GM21786 (cell line): ENCODE measurements at regions not wholly inside any gene's neighbourhood (a gene's known extent, or its start where the extent isn't known, plus 50 kb on each side); places are given as distances from the start of the nearest gene placed in this dataset.
"Not testable (repeated sequence)": the region's sequence is repeated elsewhere in the genome, so short reads cannot be mapped to it uniquely, and the experiment has no call there.

ENCODE experiments used
- ATAC-seq: cut with Tn5 transposase; IDR thresholded peaks from one replicate; pipeline ENCODE4 v1.9.1; 2021; ENCODE audit not compliant: unreplicated experiment

DNA sequence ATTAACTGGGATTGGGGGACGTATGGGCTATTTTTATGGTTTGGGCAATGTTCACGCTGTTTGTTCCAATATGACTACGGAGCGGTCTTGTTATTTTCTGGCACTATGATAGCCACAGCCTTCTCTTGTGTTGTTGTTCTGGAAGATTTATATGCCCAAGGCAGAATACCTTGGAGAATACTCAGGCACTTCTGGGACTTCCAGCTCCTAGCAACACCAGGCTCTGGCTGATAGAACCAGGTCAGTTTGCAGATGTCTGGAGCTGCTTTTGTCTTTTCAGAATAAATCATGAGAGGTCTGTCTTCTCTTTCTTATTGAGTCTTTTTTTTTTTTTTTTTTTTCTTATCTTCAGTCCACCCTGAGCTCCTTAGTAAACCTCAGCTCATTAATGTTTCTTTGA is 262.5 kb downstream of the MED10 start:
- no peak for ATAC-seq

DNA sequence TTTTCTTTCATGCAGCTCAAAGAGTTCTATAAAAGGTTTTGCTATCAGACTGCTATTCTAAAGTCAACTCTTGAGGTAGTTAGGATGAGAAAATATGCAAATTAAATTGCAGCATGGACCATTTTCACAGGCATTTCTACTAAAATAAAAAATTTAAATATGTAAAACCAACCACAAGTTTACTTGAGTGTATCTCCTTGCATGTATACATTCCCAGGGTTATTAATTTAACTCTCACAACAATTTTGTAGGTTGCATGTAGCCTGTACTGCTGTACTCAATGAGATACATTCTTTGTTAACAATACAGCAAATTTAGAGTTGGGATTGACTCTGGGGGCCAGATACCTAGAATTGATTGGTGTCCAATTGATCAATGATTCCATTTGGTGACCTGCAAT is 265.8 kb downstream of the MED10 start:
- ATAC-seq: no peak

DNA sequence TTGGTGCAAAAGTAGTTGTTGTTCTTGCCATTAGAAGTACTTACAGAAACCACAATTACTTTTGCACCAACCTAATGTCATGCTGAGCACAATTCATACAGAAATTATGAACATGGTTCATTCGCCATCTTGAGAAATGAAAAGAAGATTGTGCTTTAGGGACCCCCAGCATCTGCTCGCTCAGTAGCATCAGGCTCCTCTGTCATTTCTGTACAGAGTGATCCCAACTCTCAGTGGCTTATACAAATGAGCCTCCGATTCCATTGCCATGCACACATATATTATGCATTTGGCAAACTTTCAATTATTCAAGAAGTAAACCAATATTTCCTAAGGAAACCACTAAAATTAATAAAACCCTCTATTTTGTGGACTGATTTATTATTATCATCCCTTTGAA is 266.2 kb downstream of the MED10 start:
- no peak for ATAC-seq

DNA sequence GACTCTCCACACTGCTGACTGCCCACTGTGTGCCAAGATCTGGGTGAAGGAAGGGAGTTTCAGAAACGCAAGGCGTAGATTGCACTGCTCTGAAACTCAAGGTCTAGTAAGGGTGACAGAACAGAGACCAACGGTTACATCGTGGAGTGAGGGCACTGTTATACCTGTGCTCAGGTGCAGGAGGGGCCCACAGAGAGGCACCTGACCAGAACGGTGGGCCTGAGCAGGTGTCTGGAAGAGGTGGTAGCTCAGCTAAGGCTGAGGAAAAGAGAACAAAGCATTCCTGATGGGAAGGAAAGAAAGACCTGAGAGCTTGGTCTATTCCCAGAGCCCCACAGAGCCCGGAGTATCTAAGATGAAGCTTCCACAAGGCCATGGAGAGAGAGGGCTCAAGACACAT is 267.2 kb downstream of the MED10 start:
- no peak for ATAC-seq

DNA sequence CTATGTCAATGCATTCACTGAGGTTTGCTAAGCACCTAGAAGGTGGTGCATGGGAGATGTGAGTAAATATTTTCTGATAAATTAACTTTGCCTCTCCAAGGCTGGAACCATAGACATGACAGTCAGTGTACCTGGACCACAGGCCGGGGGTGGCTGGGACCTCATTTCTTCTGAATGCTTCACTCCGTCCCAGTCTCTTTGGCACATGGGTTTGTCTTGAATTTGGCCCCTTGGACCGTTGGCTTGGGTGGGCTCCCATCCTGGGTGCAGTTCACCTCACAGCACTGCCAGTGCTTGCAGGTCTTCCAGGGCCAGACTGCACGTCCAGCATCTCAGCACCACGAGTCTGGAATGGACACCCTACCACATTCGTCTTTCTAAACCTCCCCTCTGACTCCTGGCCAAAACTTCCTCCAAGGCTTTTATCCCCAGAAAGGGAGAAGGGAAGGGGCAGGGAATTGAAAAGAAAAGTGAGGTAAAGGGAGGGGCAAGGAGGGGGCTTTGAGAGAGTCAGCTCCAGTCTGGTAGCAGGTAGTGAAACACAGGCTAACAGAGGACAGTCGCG is 267.8 kb downstream of the MED10 start:
- ATAC-seq: no peak

DNA sequence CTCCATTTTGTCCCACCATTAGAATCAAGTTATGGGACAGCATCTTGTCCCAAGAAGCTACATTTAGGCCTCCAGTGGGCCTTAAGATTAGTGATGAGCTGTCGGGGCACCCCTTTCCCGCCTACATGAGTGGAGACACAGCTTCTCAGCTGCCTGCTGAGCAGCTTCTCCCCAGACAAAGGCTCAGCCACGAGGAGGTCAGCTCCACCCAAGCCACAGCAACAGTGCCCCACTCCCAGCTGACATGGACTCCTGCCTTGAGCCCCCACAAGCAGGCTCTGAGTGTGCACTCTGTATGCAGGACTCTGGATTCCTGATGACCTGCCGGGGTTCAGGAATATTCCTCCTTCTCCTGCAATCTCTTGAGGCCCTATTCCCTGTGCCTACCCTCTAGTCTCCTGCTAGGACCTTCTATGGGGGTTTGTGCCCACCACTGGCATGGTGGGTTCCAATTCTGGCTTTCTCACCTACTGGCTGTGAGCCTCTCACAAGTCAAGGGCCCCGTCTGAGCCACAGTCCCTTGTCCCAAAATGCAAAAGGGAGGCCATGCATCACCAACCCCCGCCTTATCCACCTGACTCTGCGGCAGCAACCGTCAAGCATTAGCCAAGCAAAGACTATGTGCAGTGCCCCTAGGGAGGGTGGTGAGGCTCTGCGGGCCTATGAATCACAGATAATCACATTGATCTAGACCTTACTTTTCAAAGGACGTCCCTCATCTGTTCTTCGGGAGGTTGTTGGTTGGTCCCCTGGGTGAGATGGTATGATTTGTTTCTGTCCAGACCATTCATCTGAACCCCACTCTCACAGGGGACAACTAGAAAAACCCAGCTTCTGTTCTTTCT is 269.1 kb downstream of the MED10 start:
- ATAC-seq: no peak

DNA sequence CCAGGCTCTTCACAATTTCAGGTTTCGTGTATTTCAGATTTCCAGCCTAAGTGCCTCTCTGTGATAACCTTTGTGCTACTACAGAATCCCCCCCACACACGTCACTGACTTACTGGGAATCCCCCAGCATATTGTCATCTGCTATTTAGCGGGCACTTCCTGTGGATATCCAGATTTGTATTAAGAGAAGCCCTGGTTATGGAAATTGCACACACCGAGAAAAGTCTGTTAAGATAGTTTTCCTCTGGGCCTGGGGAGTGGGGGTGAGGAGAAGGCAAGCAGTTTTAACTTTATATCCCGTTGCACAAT is 269.9 kb downstream of the MED10 start:
- ATAC-seq: no peak

DNA sequence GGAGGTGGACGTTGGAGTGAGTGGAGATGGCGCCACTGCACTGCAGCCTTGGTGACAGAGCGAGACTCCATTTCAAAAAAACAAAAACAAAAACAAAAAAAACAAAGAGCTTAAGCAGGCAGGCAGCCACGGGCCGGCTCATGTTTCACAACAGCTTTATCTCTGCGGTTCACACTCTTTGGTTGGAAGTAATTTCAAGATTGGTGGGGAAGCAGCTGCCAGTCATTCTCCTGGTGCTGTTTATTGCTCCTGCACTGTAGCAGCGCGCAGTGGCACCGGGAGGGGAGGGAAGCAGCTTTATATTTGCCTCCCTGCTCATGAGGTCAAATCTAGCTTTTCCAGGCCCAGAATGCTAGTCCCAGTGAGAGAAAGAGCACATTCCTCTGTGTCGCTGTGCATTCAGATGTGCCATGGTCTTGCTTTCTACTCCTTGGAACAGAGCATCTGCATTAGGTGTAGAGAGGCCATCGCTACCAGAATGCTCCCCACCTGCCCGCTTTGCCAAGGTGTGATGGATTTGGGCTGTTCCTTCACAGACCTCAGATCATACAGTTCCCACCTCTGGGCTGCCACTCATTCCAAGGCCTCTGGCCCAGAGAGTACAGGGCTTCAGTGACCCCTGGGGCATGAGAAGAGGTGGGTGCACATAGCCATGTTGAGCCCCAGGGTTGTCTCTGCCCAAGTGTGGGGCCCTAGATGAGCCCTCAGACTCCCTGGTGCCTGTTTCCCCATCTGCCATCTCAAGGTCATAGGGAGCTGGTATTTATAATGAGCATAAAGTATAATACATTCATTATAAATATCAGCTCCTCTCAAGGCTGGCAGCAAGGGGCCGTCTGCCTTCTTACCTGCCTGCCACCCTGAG is 270.4 kb downstream of the MED10 start:
- ATAC-seq: no peak

DNA sequence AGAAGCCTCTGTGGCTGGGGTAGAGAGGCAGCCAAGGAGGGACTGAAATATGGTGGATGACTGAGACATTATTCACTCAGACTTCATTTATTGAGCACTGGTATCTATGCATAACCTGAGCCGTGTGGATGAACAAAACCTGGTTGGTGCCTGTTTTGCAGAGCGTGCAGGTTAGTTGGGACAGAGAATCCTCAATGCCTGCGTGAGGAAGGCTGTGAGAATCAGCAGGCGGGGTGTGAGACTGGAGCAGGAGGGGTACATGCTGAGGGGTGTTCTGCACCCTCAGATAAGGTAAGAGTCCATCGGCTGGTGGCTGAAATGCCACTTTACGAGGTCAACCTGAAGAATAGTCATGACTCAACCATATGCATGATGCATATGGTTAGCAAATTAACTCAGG is 271.6 kb downstream of the MED10 start:
- no peak for ATAC-seq

DNA sequence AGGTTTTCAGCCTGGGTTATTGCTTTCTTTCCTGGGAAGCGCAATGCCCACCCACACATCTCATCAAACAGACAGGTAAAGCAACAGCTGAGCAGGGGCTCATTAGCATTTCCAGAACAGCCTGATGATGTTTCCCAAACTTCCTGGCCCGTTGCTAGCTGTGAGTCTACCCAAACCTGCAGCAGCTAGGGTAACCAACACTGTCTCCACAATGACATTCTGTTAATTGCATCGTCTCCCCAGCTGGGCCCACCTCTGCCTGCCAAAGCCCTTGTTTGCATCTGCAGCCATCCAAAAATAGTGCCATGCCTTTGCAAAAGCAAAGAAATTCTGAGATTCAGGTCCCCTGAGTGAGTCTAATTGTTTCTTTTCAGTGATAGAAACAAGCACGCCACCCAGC is 273.0 kb downstream of the MED10 start:
- no peak for ATAC-seq

DNA sequence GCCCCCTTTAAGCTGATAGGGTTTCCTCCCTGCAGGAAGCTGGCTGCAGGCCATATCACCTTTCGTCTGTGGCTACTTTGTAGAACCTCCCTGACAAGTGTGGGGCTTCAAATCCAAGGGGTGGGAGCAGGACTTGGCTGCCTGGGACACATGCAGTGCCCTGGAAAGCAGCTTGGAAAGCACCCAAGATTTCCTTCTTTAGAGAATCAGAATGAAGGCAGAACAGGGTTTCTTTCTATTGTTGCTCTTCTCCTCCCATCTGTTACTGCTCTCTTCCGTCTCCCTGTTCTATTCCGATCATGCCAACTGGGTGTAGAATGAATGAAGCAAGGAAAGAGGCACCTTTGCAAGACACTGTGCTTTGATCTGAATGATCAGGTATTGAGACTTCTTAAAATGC is 282.2 kb downstream of the MED10 start:
- no peak for ATAC-seq

DNA sequence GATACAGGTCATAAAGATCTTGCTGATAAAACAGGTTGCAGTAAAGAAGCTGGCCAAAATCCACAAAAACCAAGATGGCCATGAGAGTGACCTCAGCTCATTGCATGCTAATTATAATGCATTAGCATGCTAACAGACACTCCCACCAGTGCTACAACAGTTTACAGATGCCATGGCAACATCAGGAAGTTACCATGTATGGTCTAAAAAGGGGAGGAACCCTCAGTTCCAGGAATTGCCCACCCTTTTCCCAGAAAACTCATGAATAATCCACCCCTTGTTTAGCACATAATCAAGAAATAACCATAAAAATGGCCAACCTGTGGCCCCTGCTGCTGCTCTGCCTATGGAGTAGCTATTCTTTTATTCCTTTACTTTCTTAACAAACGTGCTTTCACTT is 284.2 kb downstream of the MED10 start:
- ATAC-seq: not testable (repeated sequence)

DNA sequence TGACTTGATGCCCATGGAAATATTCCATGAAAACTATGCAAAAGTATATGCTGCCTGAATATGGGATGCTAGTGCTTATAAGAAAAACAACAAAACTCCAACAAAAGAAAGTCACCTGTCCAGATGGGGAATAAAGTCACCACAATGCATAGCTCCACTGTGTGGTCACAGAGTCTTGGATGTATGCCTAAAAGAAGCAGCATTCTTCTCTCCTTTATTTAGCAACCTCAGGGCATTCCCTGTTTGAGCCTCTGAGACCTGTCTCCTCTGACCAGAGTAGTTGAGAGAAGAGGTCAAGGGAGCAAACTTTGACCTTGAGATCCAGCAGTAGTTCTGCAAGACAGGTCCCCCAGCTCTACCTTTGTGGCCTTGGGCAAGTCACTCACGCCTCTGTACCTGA is 287.5 kb downstream of the MED10 start:
- ATAC-seq: no peak

DNA sequence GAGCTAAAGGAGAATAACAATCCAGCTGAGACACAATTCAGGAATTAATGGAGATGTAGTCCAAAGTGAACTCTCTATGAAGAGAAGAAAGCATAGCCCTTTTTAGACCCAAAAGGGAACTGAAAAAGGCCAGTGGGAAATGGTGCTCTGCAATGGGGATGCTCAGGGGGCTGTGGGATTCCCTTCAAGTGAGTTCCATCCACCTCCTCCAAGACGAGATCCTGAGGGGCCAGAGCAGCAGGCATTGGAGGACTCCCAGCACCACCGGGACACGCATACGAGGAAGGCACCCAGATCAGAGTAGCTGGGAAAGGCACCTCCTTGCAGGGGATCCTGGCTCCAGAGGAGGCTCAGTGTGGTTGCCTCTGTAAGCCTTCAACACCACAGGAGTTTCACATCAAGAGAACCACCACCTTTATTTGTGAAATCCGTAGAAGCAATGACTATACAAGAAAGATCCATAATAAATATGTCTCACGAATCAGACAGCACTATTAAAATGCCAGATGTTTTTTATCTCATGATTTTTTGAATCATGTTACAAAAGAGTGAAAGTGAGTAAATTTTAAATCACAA is 288.2 kb downstream of the MED10 start:
- no peak for ATAC-seq

DNA sequence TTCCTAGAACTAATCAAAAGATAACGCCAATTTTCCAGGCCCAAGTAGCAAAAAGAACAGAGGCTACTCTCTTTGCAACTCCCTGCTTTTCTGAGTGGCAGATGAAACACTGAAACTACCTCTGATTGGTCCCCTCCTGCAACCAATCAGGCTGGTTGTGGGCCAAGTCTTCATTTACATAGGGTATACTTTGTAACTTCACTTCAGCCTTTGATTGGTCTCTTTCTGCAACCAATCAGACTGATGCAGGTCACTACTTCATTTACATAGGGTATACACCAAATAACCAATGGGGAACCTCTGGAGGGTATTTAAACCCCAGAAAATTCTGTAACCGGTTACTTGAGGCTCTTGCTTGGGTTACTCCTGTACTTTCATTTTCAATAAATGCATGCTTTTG is 289.6 kb downstream of the MED10 start:
- no peak for ATAC-seq

DNA sequence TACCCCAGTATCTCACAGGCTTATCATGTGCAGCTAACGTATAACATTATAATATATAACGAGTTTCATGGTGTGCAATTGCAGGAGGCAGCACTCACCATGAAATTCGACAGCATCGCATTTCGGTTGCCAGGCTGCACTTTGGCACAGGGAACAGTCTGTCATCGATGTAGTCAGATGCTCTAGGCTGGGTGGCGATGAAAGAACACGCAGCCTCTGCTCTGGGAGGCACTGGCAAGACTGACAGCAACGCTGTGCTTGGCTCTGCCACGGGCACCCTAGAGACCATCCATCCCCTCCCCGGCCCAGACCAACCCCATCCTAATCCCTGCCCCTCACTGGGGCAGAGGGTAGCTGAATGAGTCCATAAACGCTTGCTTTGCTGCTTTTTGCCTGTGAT is 290.8 kb downstream of the MED10 start:
- no peak for ATAC-seq

DNA sequence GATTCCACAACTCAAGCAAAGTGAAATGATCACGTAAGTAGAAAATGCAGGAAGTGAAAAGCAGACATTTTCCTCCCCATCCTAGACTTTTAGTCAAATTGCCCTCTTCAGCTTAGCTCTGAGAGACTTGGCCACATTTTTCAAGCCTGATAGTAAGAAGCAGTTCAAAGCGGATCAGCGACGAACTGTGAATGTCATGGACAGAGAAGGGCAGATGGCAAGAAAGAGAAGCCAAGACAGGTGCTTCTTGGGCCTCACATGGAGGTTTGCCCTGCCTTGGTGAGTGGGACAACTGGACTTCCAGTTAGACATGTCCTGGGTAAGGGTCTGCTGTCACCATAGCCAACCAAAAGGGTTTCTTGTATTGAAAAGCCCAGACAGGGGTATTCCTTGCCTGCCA is 291.5 kb downstream of the MED10 start:
- no peak for ATAC-seq

DNA sequence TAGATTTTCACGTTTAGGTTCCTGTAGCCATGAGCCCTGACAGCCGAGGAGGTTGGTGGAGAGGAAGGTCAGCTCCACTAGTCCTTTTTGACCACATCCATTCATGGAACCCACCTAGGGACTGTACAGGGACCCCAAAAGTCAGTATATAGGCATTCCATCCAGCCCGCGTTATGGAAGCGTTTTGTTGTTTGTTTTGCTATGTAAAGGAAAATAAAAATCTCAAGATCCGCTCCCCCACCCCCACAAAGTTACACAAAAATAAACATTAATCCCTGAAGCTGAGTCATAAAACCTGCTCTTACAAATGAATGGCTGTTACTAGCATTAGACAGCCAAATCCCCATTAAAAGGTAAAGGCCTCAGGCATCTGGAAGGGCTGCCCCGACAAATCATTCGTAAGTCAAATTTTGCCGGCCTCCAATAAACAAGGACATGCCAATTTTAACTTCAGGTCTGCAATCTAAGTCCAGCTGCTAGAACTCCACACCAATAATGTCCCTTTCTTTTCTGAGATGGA is 292.9 kb downstream of the MED10 start:
- no peak for ATAC-seq

DNA sequence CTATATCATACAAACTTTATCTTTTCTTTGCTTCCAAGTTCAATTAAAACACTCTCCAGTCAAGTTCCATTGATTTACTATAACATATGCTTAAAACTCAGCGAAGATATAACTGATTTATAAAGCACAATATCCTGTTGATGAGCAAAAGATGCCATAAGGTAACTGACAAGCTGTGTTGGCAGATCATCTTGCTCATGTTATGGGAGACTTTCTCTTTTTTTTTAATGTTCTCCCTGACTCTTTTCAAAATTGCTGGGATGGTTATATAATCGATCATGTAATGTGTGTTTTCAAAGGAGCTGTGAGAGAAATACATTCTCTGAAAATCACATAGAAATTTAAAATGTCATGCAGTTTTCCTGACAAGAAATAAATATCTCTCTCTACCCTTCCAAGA is 293.5 kb downstream of the MED10 start:
- ATAC-seq: no peak

DNA sequence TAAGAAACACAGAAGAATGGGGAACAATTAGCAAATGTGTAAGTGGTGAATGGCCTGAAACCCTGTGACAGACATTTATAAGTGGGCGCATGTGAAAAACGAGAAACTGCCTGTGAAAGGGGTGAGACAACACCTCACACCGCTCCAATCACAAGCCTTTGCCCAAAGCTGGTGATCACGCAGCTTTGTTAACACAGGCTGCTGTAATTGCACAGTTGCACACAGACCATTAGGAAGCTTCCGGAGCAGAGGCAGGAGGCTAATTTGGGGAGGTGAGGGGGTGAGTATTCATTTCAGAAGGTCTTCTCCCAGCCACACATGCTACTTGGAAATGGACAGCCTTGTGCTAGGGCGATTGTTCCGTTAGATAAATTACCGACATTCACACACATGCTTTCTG is 294.0 kb downstream of the MED10 start:
- ATAC-seq: no peak

DNA sequence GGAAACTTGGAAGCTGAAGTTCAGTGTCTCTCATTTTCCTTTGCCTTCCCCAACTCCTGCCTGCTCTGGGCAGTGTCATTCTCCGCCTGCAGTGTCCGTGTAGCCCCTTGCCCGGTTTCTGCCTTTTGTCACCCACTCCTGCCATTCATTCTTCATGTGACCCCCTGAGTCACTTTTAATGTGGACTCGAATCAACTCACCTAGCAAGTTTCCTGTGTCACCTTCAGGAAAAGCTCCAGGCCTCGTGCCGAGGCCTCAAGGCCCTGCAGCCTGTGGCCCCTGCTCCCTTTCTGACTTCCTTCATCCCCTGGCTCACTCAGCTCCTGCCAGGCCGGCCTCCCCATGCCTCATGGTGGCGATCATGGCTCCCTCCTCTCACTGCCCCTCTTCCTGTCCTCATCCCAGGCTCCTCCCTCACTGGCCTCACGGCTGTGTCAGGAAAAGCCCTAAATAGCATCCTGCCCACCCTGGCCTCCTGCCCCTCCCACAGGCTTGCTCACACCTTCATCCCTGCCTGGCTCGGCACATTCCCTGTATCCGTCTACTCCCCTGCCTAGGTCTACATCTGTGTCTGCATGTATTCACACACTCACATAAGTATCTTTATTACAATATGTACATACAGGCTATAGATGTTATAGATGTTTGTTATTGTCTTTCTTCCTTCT is 294.9 kb downstream of the MED10 start:
- ATAC-seq: no peak
